ENCODE measurements at regions not wholly inside any gene's neighbourhood (a gene's known extent, or its start where the extent isn't known, plus 50 kb on each side); places are given as distances from the start of the nearest gene placed in this dataset.

DNA sequence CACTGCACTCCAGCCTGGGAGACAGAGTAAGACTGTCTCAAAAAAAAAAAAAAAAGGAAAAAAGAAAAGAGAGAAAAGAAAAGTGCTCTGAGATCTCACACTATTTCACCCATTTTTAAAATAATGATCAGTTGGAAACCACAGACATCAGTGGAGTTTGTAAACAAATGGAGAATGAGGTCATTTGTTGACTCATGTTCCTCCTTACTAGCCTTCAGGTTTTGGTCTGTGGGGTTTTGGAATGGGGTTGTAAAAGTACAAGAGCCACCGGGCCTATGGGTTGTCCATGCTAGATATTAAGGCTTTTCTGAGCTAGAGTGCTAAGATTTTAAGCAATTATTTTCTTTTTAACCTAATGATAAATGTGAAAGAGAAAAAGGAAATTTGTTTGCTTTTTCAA is 104.4 kb upstream of the PRL start:
- Histone ChIP-seq H3K27ac (ENCODE audit: low read length) (no peak overlapping the region), H3K4me1 (ENCODE audit: insufficient read depth, low read length) (peaks cover 8% of the 10 kb centered on the region), H3K9ac (ENCODE audit: low read depth, low read length) (no peak overlapping the region), H3K27me3 (ENCODE audit: insufficient read depth, low read length) (no peaks in the 10 kb centered on the region), H3K4me3 (ENCODE audit: low read length) (no peak overlapping the region), H3K9me3 (ENCODE audit: insufficient read depth, low read depth, low read length) (no peaks in the 10 kb centered on the region), H3K36me3 (ENCODE audit: insufficient read depth, low read depth, low read length) (no peaks in the 10 kb centered on the region)

DNA sequence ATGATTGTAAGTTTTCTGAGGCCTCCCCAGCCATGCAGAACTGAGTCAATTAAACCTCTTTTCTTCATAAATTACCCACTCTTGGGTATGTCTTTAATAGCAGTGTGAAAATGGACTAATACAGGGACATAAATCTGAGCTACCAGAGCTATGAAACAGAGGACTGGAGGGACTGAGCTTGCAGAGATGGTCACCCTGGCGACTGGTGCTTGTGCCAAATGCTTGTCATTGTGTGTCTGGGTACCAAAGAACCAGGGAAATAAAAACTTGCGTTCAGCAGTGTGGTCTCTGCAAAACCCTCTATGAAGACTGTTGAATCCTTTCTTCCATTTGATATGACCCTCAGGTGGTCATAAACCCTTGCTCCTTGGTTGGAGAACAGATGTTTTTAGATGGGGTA is 105.1 kb upstream of the PRL start:
- Histone ChIP-seq H3K4me3 (ENCODE audit: low read length) (no peak overlapping the region), H3K9ac (ENCODE audit: low read depth, low read length) (no peak overlapping the region), H3K9me3 (ENCODE audit: insufficient read depth, low read depth, low read length) (no peaks in the 10 kb centered on the region), H3K4me1 (ENCODE audit: insufficient read depth, low read length) (peaks cover 1% of the 10 kb centered on the region; the same call in 1 of the 2 replicates), H3K27ac (ENCODE audit: low read length) (no peak overlapping the region), H3K27me3 (ENCODE audit: insufficient read depth, low read length) (no peaks in the 10 kb centered on the region), H3K36me3 (ENCODE audit: insufficient read depth, low read depth, low read length) (no peaks in the 10 kb centered on the region)

DNA sequence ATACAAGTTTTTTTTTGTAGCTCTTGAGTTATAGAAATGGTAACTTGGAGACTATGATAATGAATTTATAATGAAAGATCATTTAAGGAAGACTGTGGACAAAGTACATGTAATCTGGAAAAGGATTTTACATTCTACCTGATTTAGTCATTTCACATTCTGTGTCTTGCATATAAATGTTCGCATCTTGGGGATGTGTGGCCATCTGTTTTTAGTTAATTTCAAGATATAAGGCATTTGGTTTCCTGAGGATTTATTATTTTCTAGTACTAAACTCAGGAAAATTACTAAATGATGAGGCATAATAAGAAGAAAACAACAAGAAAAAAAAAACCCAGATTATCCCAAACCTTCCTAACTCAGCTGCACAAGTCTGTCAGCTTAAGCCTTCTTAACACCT is 112.7 kb upstream of the PRL start:
- Histone ChIP-seq H3K4me1 (ENCODE audit: insufficient read depth, low read length) (peaks cover 9% of the 10 kb centered on the region), H3K4me3 (ENCODE audit: low read length) (no peak overlapping the region), H3K27me3 (ENCODE audit: insufficient read depth, low read length) (no peaks in the 10 kb centered on the region), H3K27ac (ENCODE audit: low read length) (no peak overlapping the region), H3K36me3 (ENCODE audit: insufficient read depth, low read depth, low read length) (no peaks in the 10 kb centered on the region), H3K9me3 (ENCODE audit: insufficient read depth, low read depth, low read length) (no peaks in the 10 kb centered on the region), H3K9ac (ENCODE audit: low read depth, low read length) (no peak overlapping the region)

DNA sequence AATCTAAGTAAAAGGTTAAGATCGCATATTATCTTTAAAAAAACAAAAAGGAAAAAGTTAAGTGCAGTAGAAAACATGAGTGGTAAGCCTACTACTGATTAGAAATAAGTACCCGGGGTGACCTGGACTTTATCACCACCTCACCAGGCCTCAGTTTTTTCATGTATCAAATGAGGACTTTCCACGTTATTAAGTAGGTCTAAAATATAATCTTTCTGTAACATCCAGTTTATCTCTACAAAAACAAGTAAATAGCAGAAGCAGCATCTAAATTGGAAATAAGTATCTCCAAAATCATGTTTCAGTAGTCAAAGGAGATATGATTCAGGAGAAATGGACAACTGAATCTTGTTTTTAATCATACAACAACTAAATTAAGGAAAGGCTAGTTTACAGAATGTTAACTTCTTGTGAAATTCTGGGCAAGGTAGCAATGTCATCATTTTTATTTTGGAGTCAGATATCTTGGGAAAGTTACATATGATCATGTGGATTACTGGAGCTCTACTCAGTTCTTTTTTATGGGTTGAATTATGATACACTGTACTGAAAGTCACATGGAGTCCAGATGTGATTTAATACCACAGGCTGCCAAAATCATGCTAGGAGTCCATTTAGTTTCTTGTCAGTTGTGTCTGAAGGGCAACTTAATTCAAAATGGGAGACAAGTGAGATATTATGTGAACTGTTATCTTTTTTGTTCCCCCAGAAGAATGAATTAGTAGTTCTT is 114.7 kb upstream of the PRL start:
- no peak overlapping the region for H3K9ac ChIP-seq (ENCODE audit: low read depth, low read length)
- H3K4me3 ChIP-seq (ENCODE audit: low read length): no peak overlapping the region
- H3K27ac ChIP-seq (ENCODE audit: low read length): no peak overlapping the region
- H3K9me3 ChIP-seq (ENCODE audit: insufficient read depth, low read depth, low read length): no peaks in the 10 kb centered on the region
- peaks cover 9% of the 10 kb centered on the region for H3K4me1 ChIP-seq (ENCODE audit: insufficient read depth, low read length)
- no peaks in the 10 kb centered on the region for H3K36me3 ChIP-seq (ENCODE audit: insufficient read depth, low read depth, low read length)
- H3K27me3 ChIP-seq (ENCODE audit: insufficient read depth, low read length): no peaks in the 10 kb centered on the region

DNA sequence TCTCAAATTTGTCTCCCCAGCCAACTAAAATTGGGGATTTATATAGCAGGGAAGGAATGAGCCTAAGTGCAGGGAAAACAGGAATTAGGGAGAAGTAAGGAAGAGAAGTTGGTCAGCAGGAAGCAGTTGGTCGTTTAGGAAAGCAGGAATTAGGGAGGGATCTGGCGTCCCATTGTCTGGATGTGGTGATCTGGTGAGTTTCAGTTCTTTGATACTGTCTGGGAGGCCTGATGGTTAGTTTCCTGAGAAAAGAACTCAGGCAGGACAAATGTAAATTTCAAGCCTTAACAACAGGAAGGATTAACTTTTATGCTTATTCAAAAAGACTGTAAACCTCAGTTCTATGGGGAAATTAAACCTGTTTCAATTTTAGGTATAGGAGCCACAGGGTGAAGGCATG is 116.2 kb upstream of the PRL start:
- peaks cover 9% of the 10 kb centered on the region for H3K4me1 ChIP-seq (ENCODE audit: insufficient read depth, low read length)
- no peak overlapping the region for H3K9ac ChIP-seq (ENCODE audit: low read depth, low read length)
- no peaks in the 10 kb centered on the region for H3K27me3 ChIP-seq (ENCODE audit: insufficient read depth, low read length)
- H3K36me3 ChIP-seq (ENCODE audit: insufficient read depth, low read depth, low read length): no peaks in the 10 kb centered on the region
- no peak overlapping the region for H3K4me3 ChIP-seq (ENCODE audit: low read length)
- H3K9me3 ChIP-seq (ENCODE audit: insufficient read depth, low read depth, low read length): no peaks in the 10 kb centered on the region
- no peak overlapping the region for H3K27ac ChIP-seq (ENCODE audit: low read length)

DNA sequence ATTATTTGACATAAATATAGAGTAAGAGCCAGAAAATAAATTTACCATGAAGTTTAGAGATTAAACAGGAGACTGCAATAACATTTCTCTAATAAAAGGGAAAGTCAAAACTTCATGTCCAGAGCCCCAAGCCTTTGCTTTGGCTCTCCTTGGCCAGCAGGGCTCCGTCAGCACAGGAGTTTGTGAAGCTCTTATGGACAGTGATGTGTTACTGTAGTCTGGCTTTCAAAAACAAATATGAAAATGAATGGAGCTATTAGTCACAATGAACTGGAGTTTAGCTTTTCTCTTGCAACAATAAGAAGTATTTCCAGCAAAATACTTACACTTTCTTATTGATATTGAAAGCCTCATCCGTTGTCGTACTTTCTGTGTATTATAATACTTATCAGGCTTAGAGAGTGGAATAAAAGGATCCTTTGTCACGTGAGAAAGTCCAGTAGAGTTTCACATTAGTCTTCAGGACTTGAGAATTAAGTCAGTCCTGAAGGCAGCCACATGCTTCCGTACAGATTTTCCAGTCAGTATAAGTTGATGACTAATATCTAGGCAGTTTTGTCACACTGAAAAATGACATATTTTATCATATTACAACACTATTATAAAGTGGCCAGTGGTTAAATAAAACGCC is 117.0 kb upstream of the PRL start:
- H3K9me3 ChIP-seq (ENCODE audit: insufficient read depth, low read depth, low read length): peaks cover 4% of the 10 kb centered on the region; the same call in 1 of the 2 replicates
- no peak overlapping the region for H3K27ac ChIP-seq (ENCODE audit: low read length)

DNA sequence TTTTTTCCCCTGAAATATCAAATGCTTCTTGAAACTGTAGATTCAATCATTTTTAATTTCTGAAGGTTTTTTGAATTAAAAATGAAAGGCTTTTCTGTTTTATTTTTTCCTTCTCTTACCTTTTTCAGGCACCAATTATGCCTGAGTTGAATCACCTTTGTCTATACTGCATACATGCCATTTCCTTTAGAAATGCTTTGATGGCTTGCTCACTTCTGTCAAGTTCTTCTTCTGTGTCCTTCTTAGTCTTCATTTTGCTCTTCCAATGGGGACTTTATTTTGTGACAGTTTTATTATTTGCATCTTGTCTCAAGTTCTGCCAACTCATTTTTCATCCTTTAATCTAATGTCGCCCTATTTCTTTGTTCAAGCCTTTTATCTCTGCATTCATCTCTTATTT is 121.9 kb upstream of the PRL start:
- peaks cover 20% of the 10 kb centered on the region; the same call in 1 of the 2 replicates for H3K9me3 ChIP-seq (ENCODE audit: insufficient read depth, low read depth, low read length)

More for the DNA sequence above, 117.0 kb upstream of the PRL start:
- Histone ChIP-seq H3K4me3 (ENCODE audit: low read length) (no peak overlapping the region), H3K36me3 (ENCODE audit: insufficient read depth, low read depth, low read length) (no peaks in the 10 kb centered on the region), H3K27me3 (ENCODE audit: insufficient read depth, low read length) (no peaks in the 10 kb centered on the region), H3K9ac (ENCODE audit: low read depth, low read length) (no peak overlapping the region), H3K4me1 (ENCODE audit: insufficient read depth, low read length) (peaks cover 9% of the 10 kb centered on the region)

DNA sequence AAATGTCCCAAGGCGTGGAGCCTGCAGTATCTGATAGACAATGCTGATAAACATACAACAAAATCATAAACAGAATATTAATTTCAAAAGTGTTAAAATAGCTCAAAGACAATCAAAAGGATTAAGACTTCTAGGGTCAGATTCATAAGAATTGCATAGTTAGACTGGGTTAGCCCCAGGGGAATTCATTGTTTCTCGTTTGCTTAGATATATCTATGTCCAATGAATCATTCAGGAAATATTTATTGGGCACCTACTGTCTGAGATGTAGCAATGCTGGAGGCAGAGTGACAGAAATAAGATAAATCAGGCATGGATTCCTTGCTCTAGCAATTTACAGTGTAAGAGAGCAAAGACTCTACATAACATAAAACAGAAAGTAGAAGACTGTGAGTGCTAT is 124.4 kb upstream of the PRL start:
- H3K4me3 ChIP-seq (ENCODE audit: low read length): no peak overlapping the region
- peaks cover 20% of the 10 kb centered on the region; the same call in 1 of the 2 replicates for H3K9me3 ChIP-seq (ENCODE audit: insufficient read depth, low read depth, low read length)
- no peak overlapping the region for H3K27ac ChIP-seq (ENCODE audit: low read length)
- no peaks in the 10 kb centered on the region for H3K4me1 ChIP-seq (ENCODE audit: insufficient read depth, low read length)
- H3K27me3 ChIP-seq (ENCODE audit: insufficient read depth, low read length): no peaks in the 10 kb centered on the region
- no peak overlapping the region for H3K9ac ChIP-seq (ENCODE audit: low read depth, low read length)
- no peaks in the 10 kb centered on the region for H3K36me3 ChIP-seq (ENCODE audit: insufficient read depth, low read depth, low read length)

More for the DNA sequence above, 121.9 kb upstream of the PRL start:
- Histone ChIP-seq H3K4me3 (ENCODE audit: low read length) (no peak overlapping the region), H3K27me3 (ENCODE audit: insufficient read depth, low read length) (no peaks in the 10 kb centered on the region), H3K9ac (ENCODE audit: low read depth, low read length) (no peak overlapping the region), H3K36me3 (ENCODE audit: insufficient read depth, low read depth, low read length) (no peaks in the 10 kb centered on the region), H3K27ac (ENCODE audit: low read length) (no peak overlapping the region), H3K4me1 (ENCODE audit: insufficient read depth, low read length) (no peaks in the 10 kb centered on the region)

GRCh38 chr6:22424196-22424595 is 127.4 kb upstream of the PRL start:
- H3K27me3 ChIP-seq (ENCODE audit: insufficient read depth, low read length): no peaks in the 10 kb centered on the region
- peaks cover 11% of the 10 kb centered on the region; the same call in 1 of the 2 replicates for H3K9me3 ChIP-seq (ENCODE audit: insufficient read depth, low read depth, low read length)
- no peak overlapping the region for H3K9ac ChIP-seq (ENCODE audit: low read depth, low read length)
- no peak overlapping the region for H3K4me3 ChIP-seq (ENCODE audit: low read length)
- no peaks in the 10 kb centered on the region for H3K4me1 ChIP-seq (ENCODE audit: insufficient read depth, low read length)
- no peak overlapping the region for H3K27ac ChIP-seq (ENCODE audit: low read length)
- no peaks in the 10 kb centered on the region for H3K36me3 ChIP-seq (ENCODE audit: insufficient read depth, low read depth, low read length)

- H3K4me1 ChIP-seq (ENCODE audit: insufficient read depth, low read length): no peaks in the 10 kb centered on the region
- no peaks in the 10 kb centered on the region for H3K27me3 ChIP-seq (ENCODE audit: insufficient read depth, low read length)
- H3K4me3 ChIP-seq (ENCODE audit: low read length): no peak overlapping the region
- H3K9me3 ChIP-seq (ENCODE audit: insufficient read depth, low read depth, low read length): no peaks in the 10 kb centered on the region
- no peaks in the 10 kb centered on the region for H3K36me3 ChIP-seq (ENCODE audit: insufficient read depth, low read depth, low read length)
- H3K27ac ChIP-seq (ENCODE audit: low read length): no peak overlapping the region
- H3K9ac ChIP-seq (ENCODE audit: low read depth, low read length): no peak overlapping the region
Measured at GRCh38 chr6:22432060-22432459, 135.2 kb upstream of the PRL start.

GRCh38 chr6:22433745-22434144 is 135.6 kb upstream of the HDGFL1 start:
- H3K4me1 ChIP-seq (ENCODE audit: insufficient read depth, low read length): no peaks in the 10 kb centered on the region
- no peaks in the 10 kb centered on the region for H3K9me3 ChIP-seq (ENCODE audit: insufficient read depth, low read depth, low read length)
- no peaks in the 10 kb centered on the region for H3K36me3 ChIP-seq (ENCODE audit: insufficient read depth, low read depth, low read length)
- H3K4me3 ChIP-seq (ENCODE audit: low read length): no peak overlapping the region
- no peak overlapping the region for H3K9ac ChIP-seq (ENCODE audit: low read depth, low read length)
- no peak overlapping the region for H3K27ac ChIP-seq (ENCODE audit: low read length)
- no peaks in the 10 kb centered on the region for H3K27me3 ChIP-seq (ENCODE audit: insufficient read depth, low read length)

GRCh38 chr6:22435151-22435550 is 134.2 kb upstream of the HDGFL1 start:
- H3K4me3 ChIP-seq (ENCODE audit: low read length): no peak overlapping the region
- no peaks in the 10 kb centered on the region for H3K9me3 ChIP-seq (ENCODE audit: insufficient read depth, low read depth, low read length)
- H3K27me3 ChIP-seq (ENCODE audit: insufficient read depth, low read length): no peaks in the 10 kb centered on the region

More at GRCh38 chr6:22435151-22435550, 134.2 kb upstream of the HDGFL1 start:
- no peak overlapping the region for H3K27ac ChIP-seq (ENCODE audit: low read length)
- H3K4me1 ChIP-seq (ENCODE audit: insufficient read depth, low read length): no peaks in the 10 kb centered on the region
- no peak overlapping the region for H3K9ac ChIP-seq (ENCODE audit: low read depth, low read length)
- H3K36me3 ChIP-seq (ENCODE audit: insufficient read depth, low read depth, low read length): no peaks in the 10 kb centered on the region
